K562 (cell line): ENCODE measurements at regions not wholly inside any gene's neighbourhood (a gene's known extent, or its start where the extent isn't known, plus 50 kb on each side); places are given as distances from the start of the nearest gene placed in this dataset.

Source experiments
- ATAC-seq: fragments of 200-7000 bp; cut with Tn5 transposase; 3 replicates; pipeline ENCODE4 v1.9.1; 2020; ENCODE audit warnings: moderate library complexity
- BruUV-seq: library from RNA; stranded (reverse); fragments of 400-500 nt; replicated peaks from 2 replicates; lab custom pipeline; 2021; lab: Mats Ljungman, UMichigan
- CTCF ChIA-PET: fragments of 300-600 bp; formaldehyde crosslinking; extraction: SDS; loops from one replicate; lab custom pipeline; 2021; ENCODE audit warnings: low intra/inter-chr PET ratio; lab: Yijun Ruan, JAX
- POLR2A ChIA-PET: fragments of 300-600, 350-650 bp; sonication (Branson Sonifier 250); formaldehyde crosslinking; extraction: SDS; loops from one replicate; lab custom pipeline; 2021; ENCODE audit warnings: antibody characterized with exemption, inconsistent platforms; lab: Yijun Ruan, JAX
- DNase-seq, 4 experiments: peaks; one replicate each; pipeline versions ENCODE4 v3.0.0 to v3.0.0-alpha.2; 2011 to 2018; ENCODE audit warnings: low spot score in 3 of 4, mixed read lengths in 3 of 4; ENCODE audit errors: extremely low read depth in 1 of 4
- FAIRE-seq: peaks from 2 replicates; lab custom pipeline; 2011; peaks lifted over from hg19 to GRCh38; lab: Jason Lieb, UNC
- H2AFZ ChIP-seq: 2 replicates; pipeline ENCODE4 v1.6.0; 2011; ENCODE audit warnings: low read depth, low read length, control low read depth, inconsistent platforms
- H3K27ac ChIP-seq: fragments of 200-600 bp; 3 replicates; pipeline ENCODE4 v1.8.0; 2011; ENCODE audit warnings: low read depth, mild to moderate bottlenecking, control low read depth, inconsistent platforms, low read length, moderate library complexity, mixed read lengths; ENCODE audit errors: extremely low read depth
- H3K27me3 ChIP-seq, 2 experiments: fragments of 300-600 bp in 1 of 2; 2 replicates in 1 of 2; 3 replicates in 1 of 2; pipeline versions ENCODE4 v1.6.0 to v1.8.0; 2011; ENCODE audit warnings: inconsistent platforms in 2 of 2, low read length in 2 of 2, mild to moderate bottlenecking in 1 of 2, mixed read lengths in 1 of 2, moderate library complexity in 1 of 2; ENCODE audit not compliant: control insufficient read depth in 2 of 2, insufficient read depth in 2 of 2
- H3K36me3 ChIP-seq: fragments of 300-600 bp; 3 replicates; pipeline ENCODE4 v1.8.0; 2011; ENCODE audit warnings: mild to moderate bottlenecking, low read length, inconsistent platforms; ENCODE audit not compliant: control insufficient read depth, insufficient read depth
- H3K4me1 ChIP-seq, 2 experiments: fragments of 200-600 bp in 1 of 2; replicated peaks in 1 of 2; 2 replicates in 1 of 2; 3 replicates in 1 of 2; pipeline versions ENCODE4 v1.5.1 to v1.8.0; 2011; ENCODE audit warnings: inconsistent platforms in 2 of 2, low read length in 2 of 2, mild to moderate bottlenecking in 1 of 2, mixed read lengths in 1 of 2, moderate library complexity in 1 of 2; ENCODE audit not compliant: control insufficient read depth in 2 of 2, insufficient read depth in 2 of 2
- H3K4me2 ChIP-seq: 2 replicates; pipeline ENCODE4 v1.6.1; 2011; ENCODE audit warnings: low read length, control low read depth, inconsistent platforms, mixed read lengths; ENCODE audit not compliant: insufficient read depth
- H3K4me3 ChIP-seq: fragments of 200-600 bp; sonication (generic), shearing (Covaris generic); 2 replicates; pipeline ENCODE4 v1.5.1; 2016; ENCODE audit warnings: control low read depth, inconsistent platforms
- H3K79me2 ChIP-seq: fragments of 200-600 bp; 3 replicates; pipeline ENCODE4 v1.8.0; 2011; ENCODE audit warnings: low read length, inconsistent platforms; ENCODE audit not compliant: control insufficient read depth, insufficient read depth
- H3K9ac ChIP-seq, 2 experiments: 2 replicates each; pipeline versions ENCODE4 v1.6.0 to v1.6.1; 2011; ENCODE audit warnings: low read depth in 2 of 2, low read length in 2 of 2, control low read depth in 1 of 2, inconsistent platforms in 1 of 2, mild to moderate bottlenecking in 1 of 2, mixed read lengths in 1 of 2; ENCODE audit not compliant: insufficient read depth in 1 of 2
- H3K9me1 ChIP-seq: one replicate; pipeline ENCODE4 v1.6.0; 2011; ENCODE audit warnings: inconsistent platforms, mild to moderate bottlenecking, low read length, moderate library complexity; ENCODE audit not compliant: control insufficient read depth, insufficient read depth
- H3K9me3 ChIP-seq: replicated peaks from 2 replicates; pipeline ENCODE4 v1.5.1; 2011; ENCODE audit warnings: low read depth, low read length, inconsistent platforms; ENCODE audit not compliant: control insufficient read depth, insufficient read depth
- H4K20me1 ChIP-seq: replicated peaks from 2 replicates; pipeline ENCODE4 v1.6.1; 2011; ENCODE audit warnings: low read length, inconsistent platforms, mixed read lengths; ENCODE audit not compliant: control insufficient read depth, insufficient read depth
- CTCF ChIP-seq, 3 experiments: IDR thresholded peaks in 2 of 3; conservative IDR thresholded peaks in 1 of 3; 2 replicates each; pipeline ENCODE4 v1.5.1; 2011 to 2012; ENCODE audit warnings: low read length in 3 of 3, mild to moderate bottlenecking in 3 of 3, control low read depth in 2 of 3, improper control_type of control experiment in 1 of 3, inconsistent platforms in 1 of 3, low read depth in 1 of 3, mixed read lengths in 1 of 3, moderate library complexity in 1 of 3; ENCODE audit not compliant: insufficient read depth in 2 of 3
- DIDO1 ChIP-seq: fragments of 450-650 bp; IDR thresholded peaks from 2 replicates; pipeline ENCODE4 v1.6.1; 2016; ENCODE audit warnings: low read depth, missing biosample characterization, missing genetic modification characterization
- FOS ChIP-seq: IDR thresholded peaks from 3 replicates; pipeline ENCODE4 v1.6.1; 2011; ENCODE audit not compliant: insufficient read length; ENCODE audit errors: extremely low read depth
- HNRNPH1 ChIP-seq: fragments of 200-400 bp; formaldehyde crosslinking; optimal IDR thresholded peaks from 2 replicates; pipeline ENCODE3; 2017; ENCODE audit warnings: low read depth, mild to moderate bottlenecking, low read length, moderate library complexity
- NFIC ChIP-seq: fragments of 450-650 bp; IDR thresholded peaks from 2 replicates; pipeline ENCODE4 v1.6.1; 2017; ENCODE audit warnings: mild to moderate bottlenecking, inconsistent platforms
- PPARD ChIP-seq: fragments of 250-450 bp; sonication (Bioruptor Pico); IDR thresholded peaks from 2 replicates; pipeline ENCODE4 v1.8.0; 2022; ENCODE audit warnings: inconsistent platforms, mild to moderate bottlenecking, moderate library complexity
- TCF15 ChIP-seq: fragments of 250-450 bp; sonication (Bioruptor Pico); IDR thresholded peaks from 2 replicates; pipeline ENCODE4 v1.8.0; 2022; ENCODE audit warnings: moderate library complexity, mild to moderate bottlenecking, inconsistent platforms
- ZBTB34 ChIP-seq: fragments of 250-450 bp; sonication (Bioruptor Pico); IDR thresholded peaks from 2 replicates; pipeline ENCODE4 v1.8.0; 2021; ENCODE audit warnings: mild to moderate bottlenecking, moderate library complexity
- ZBTB9 ChIP-seq: fragments of 450-650 bp; formaldehyde crosslinking; IDR thresholded peaks from 2 replicates; pipeline ENCODE4 v1.4.0; 2020; ENCODE audit warnings: mild to moderate bottlenecking, moderate library complexity
- ZNF121 ChIP-seq: sonication (generic); formaldehyde crosslinking; conservative IDR thresholded peaks from 2 replicates; pipeline ENCODE4 v1.8.0; 2022; ENCODE audit warnings: missing genetic modification reagents
- ZNF133 ChIP-seq: fragments of 250-450 bp; sonication (Bioruptor Pico); IDR thresholded peaks from 2 replicates; pipeline ENCODE4 v1.4.0; 2020; ENCODE audit warnings: mild to moderate bottlenecking
- ZNF253 ChIP-seq: fragments of 250-450 bp; sonication (Bioruptor Pico); conservative IDR thresholded peaks from 2 replicates; pipeline ENCODE4 v1.6.1; 2021; ENCODE audit warnings: mild to moderate bottlenecking
- ZNF431 ChIP-seq: sonication (generic); formaldehyde crosslinking; IDR thresholded peaks from 2 replicates; pipeline ENCODE4 v1.8.0; 2022; ENCODE audit warnings: mild to moderate bottlenecking, missing genetic modification reagents
- WGBS: fragments of 100-300 bp; shearing (Covaris generic); methylation state at CpG from one replicate; pipeline ENCODE4 v1.1.6; 2016; ENCODE audit warnings: low coverage, mixed read lengths; ENCODE audit not compliant: insufficient coverage; ENCODE audit errors: missing lambda C conversion rate; 5-methylcytosine and 5-hydroxymethylcytosine counted together
- in situ Hi-C: fragments of 300-500 bp; cut with MboI; formaldehyde crosslinking; loops from 4 replicates; pipeline ENCODE4 v1.15.0; 2018; ENCODE audit warnings: inconsistent platforms, mixed read lengths
- intact Hi-C: fragments of 100-400 bp; cut with micrococcal nuclease; formaldehyde crosslinking; loops from 2 replicates; pipeline ENCODE4 v1.14.2; 2022

GRCh38 chr4:125489952-125490690, 175.4 kb downstream of the FAT4 start (continued):
- no peak for TF ChIP-seq ZBTB34

- Histone ChIP-seq H4K20me1 (no peaks in the 10 kb centered on the region), H3K4me2 (no peak overlapping the region), H2AFZ (no peak overlapping the region), H3K27ac (no peak overlapping the region), H3K79me2 (no peaks in the 10 kb centered on the region), H3K4me1 (no peaks in the 10 kb centered on the region), H3K9me3 (no peaks in the 10 kb centered on the region), H3K9ac (no peak overlapping the region), H3K36me3 (no peaks in the 10 kb centered on the region), H3K4me3 (no peak overlapping the region), H3K9me1 (no peaks in the 10 kb centered on the region), H3K27me3 (no peaks in the 10 kb centered on the region)
- no peak for ATAC-seq
- 9% methylated on average over 1 of the region's 1 CpG for WGBS
- ChIA-PET POLR2A (no interaction called here), CTCF (no interaction called here)
- no peak for DNase-seq
- FAIRE-seq = no peak
- TF ChIP-seq ZNF121 (no peak), DIDO1 (no peak), ZNF253 (no peak), ZBTB9 (CRISPR knock-in tag) (no peak), NFIC (no peak), TCF15 (no peak), CTCF (IDR thresholded peaks at IDR 0.05 in 2 of 3, conservative IDR thresholded peaks at IDR 0.05 in 1 of 3; ENCODE audit: insufficient read depth in 2 of 3, low read depth in 1 of 3, low read length in 3 of 3) (no peak), HNRNPH1 (no peak), ZNF431 (CRISPR knock-in tag) (no peak), ZNF133 (CRISPR knock-in tag) (no peak), FOS (no peak), PPARD (CRISPR knock-in tag) (no peak)
- intact Hi-C loops = no loop called here
- no TSS peak for BruUV-seq
- in situ Hi-C loops = no loop called here
Observed at GRCh38 chr4:125492957-125493356, 178.2 kb downstream of the FAT4 start.
